GM10266 (cell line): ENCODE measurements at regions not wholly inside any gene's neighbourhood (a gene's known extent, or its start where the extent isn't known, plus 50 kb on each side); places are given as distances from the start of the nearest gene placed in this dataset.

ENCODE experiments used
- DNase-seq: peaks from one replicate; pipeline ENCODE4 v3.0.0; 2012; ENCODE audit errors: extremely low spot score
- CTCF ChIP-seq: IDR thresholded peaks from 2 replicates; pipeline ENCODE4 v1.5.1; 2012; ENCODE audit warnings: mild to moderate bottlenecking, low read depth; ENCODE audit not compliant: control insufficient read depth, insufficient read depth; ENCODE audit errors: missing control alignments

- no peak for TF ChIP-seq CTCF
- no peak for DNase-seq
Measured at GRCh38 chr2:134109246-134109645, 144.6 kb upstream of the MGAT5 start.

- no peak for TF ChIP-seq CTCF
- no peak for DNase-seq
Measured at GRCh38 chr2:134109725-134110124, 144.1 kb upstream of the MGAT5 start.

GRCh38 chr2:134110532-134110931, 143.3 kb upstream of the MGAT5 start:
- no peak for DNase-seq

GRCh38 chr2:134117676-134118075, 136.2 kb upstream of the MGAT5 start:
- no peak for DNase-seq
- TF ChIP-seq CTCF: no peak

More at GRCh38 chr2:134110532-134110931, 143.3 kb upstream of the MGAT5 start:
- TF ChIP-seq CTCF: no peak

- DNase-seq: peak; percentile 89
- TF ChIP-seq CTCF: peak; percentile 78
Measured at GRCh38 chr2:134118279-134119116, 135.4 kb upstream of the MGAT5 start.

- DNase-seq: no peak
- no peak for TF ChIP-seq CTCF
Measured at GRCh38 chr2:134119117-134119712, 134.7 kb upstream of the MGAT5 start.
